ENCODE measurements at regions not wholly inside any gene's neighbourhood (a gene's known extent, or its start where the extent isn't known, plus 50 kb on each side); places are given as distances from the start of the nearest gene placed in this dataset.

- H3K79me2 ChIP-seq (ENCODE audit: control insufficient read depth, insufficient read depth, low read length) = no peaks in the 10 kb centered on the region
- H3K9ac ChIP-seq (replicated peaks; ENCODE audit: extremely low read depth, insufficient read depth, low read length) = no peak overlapping the region
- no peaks in the 10 kb centered on the region for H3K9me1 ChIP-seq (replicated peaks; ENCODE audit: control insufficient read depth, extremely low read depth, insufficient read depth, low read length)
- no peaks in the 10 kb centered on the region for H3K4me1 ChIP-seq (ENCODE audit: control insufficient read depth, extremely low read depth, insufficient read depth, low read length)
- peaks cover 2% of the 10 kb centered on the region for H3K9me3 ChIP-seq (replicated peaks; ENCODE audit: control insufficient read depth, insufficient read depth, low read length)
- POLR2A ChIA-PET = no interaction called here
- intact Hi-C loops (cut with micrococcal nuclease) (no loop called here), dilution Hi-C loops (cut with MboI; ENCODE audit: extremely low pct_ligation_motif_present, low sequenced_read_pairs) (no loop called here)
- no peak for TF ChIP-seq FOS (IDR thresholded peaks at IDR 0.05; ENCODE audit: borderline replicate concordance, insufficient read depth, low read length)
- TF ChIP-seq GATA2 (IDR thresholded peaks at IDR 0.05; ENCODE audit: insufficient read depth, insufficient read length, low read depth, low read length) = no peak
- TF ChIP-seq JUN (IDR thresholded peaks at IDR 0.05; ENCODE audit: borderline replicate concordance, insufficient read depth, insufficient read length, low read depth) = no peak
- TF ChIP-seq MYC (IDR thresholded peaks at IDR 0.05; ENCODE audit: low read depth, low read length) = no peak
- no peak for TF ChIP-seq MAX (IDR thresholded peaks at IDR 0.05; ENCODE audit: insufficient read depth, insufficient read length)
- TF ChIP-seq POLR2AphosphoS5 (IDR thresholded peaks at IDR 0.05; ENCODE audit: insufficient read depth, low read depth, low read length) = no peak
- no peak for TF ChIP-seq CTCF (IDR thresholded peaks at IDR 0.05; ENCODE audit: extremely low read depth in 1 of 2, insufficient read depth in 1 of 2, low read depth in 1 of 2, low read length in 2 of 2)
- no peak for TF ChIP-seq POLR2A (IDR thresholded peaks at IDR 0.05; ENCODE audit: low read depth, low read length)
- TF ChIP-seq EZH2 (IDR thresholded peaks at IDR 0.05; ENCODE audit: borderline replicate concordance, low read depth, low read length, severe bottlenecking) = no peak
- BruUV-seq (replicated peaks) = no TSS peak
- H4K20me1 ChIP-seq (replicated peaks; ENCODE audit: control insufficient read depth, extremely low read depth, insufficient read depth, low read length) = no peaks in the 10 kb centered on the region
- no peak overlapping the region for H2AFZ ChIP-seq (ENCODE audit: low read depth, low read length)
- H3K27me3 ChIP-seq (ENCODE audit: control insufficient read depth in 2 of 2, insufficient read depth in 2 of 2, low read length in 2 of 2) = no peaks in the 10 kb centered on the region
- no peak overlapping the region for H3K4me2 ChIP-seq (ENCODE audit: insufficient read depth, low read length)
- CTCF ChIA-PET = no interaction called here
- no peaks in the 10 kb centered on the region for H3K36me3 ChIP-seq (ENCODE audit: control insufficient read depth in 2 of 2, extremely low read depth in 1 of 2, insufficient read depth in 2 of 2, low read length in 2 of 2)
- no peak overlapping the region for H3K4me3 ChIP-seq (replicated peaks in 1 of 3; ENCODE audit: insufficient read depth in 1 of 3, low read depth in 1 of 3, low read length in 3 of 3)
- FAIRE-seq = no peak
- no peak overlapping the region for H3K27ac ChIP-seq (ENCODE audit: insufficient read depth, low read depth, low read length)
- DNase-seq (ENCODE audit: low read depth, low spot score) = no peak
Observed at GRCh38 chr13:53110614-53111013, 82.0 kb downstream of the OLFM4 start.
